HEK293T (cell line): ENCODE measurements at regions not wholly inside any gene's neighbourhood (a gene's known extent, or its start where the extent isn't known, plus 50 kb on each side); places are given as distances from the start of the nearest gene placed in this dataset.

Experiments used
- CTCF ChIA-PET: fragments of 350-600 bp; formaldehyde crosslinking; extraction: SDS; loops from one replicate; lab custom pipeline; 2021; ENCODE audit warnings: antibody characterized with exemption, inconsistent platforms; lab: Yijun Ruan, JAX
- POLR2A ChIA-PET: fragments of 350-600 bp; formaldehyde crosslinking; extraction: SDS; loops from one replicate; lab custom pipeline; 2020; ENCODE audit warnings: antibody characterized with exemption, inconsistent platforms; lab: Yijun Ruan, JAX
- DNase-seq: peaks from one replicate; pipeline ENCODE4 v3.0.0; 2012; ENCODE audit warnings: mixed read lengths; ENCODE audit errors: extremely low spot score
- ARNT ChIP-seq: fragments of 450-650 bp; IDR thresholded peaks from 2 replicates; pipeline ENCODE4 v1.6.1; 2017; ENCODE audit warnings: mild to moderate bottlenecking
- BHLHE40 ChIP-seq: fragments of 450-650 bp; IDR thresholded peaks from 2 replicates; pipeline ENCODE4 v1.6.1; 2016; ENCODE audit warnings: mild to moderate bottlenecking, moderate library complexity, borderline replicate concordance
- CTBP1 ChIP-seq: fragments of 450-650 bp; IDR thresholded peaks from 2 replicates; pipeline ENCODE4 v1.6.1; 2016; ENCODE audit warnings: borderline replicate concordance
- ELF4 ChIP-seq: fragments of 450-650 bp; IDR thresholded peaks from 2 replicates; pipeline ENCODE4 v1.6.1; 2017; ENCODE audit warnings: antibody characterized with exemption
- FOXA1 ChIP-seq: fragments of 450-650 bp; IDR thresholded peaks from 2 replicates; pipeline ENCODE4 v1.6.1; 2016; ENCODE audit warnings: mild to moderate bottlenecking
- FOXK2 ChIP-seq: fragments of 450-650 bp; IDR thresholded peaks from 2 replicates; pipeline ENCODE4 v1.6.1; 2016; ENCODE audit warnings: mild to moderate bottlenecking
- FOXM1 ChIP-seq: fragments of 450-650 bp; IDR thresholded peaks from 2 replicates; pipeline ENCODE4 v1.6.1; 2017; ENCODE audit warnings: mild to moderate bottlenecking, borderline replicate concordance
- HDGF ChIP-seq: fragments of 450-650 bp; IDR thresholded peaks from 2 replicates; pipeline ENCODE4 v1.6.1; 2017; ENCODE audit warnings: antibody characterized with exemption, borderline replicate concordance
- L3MBTL2 ChIP-seq: fragments of 450-650 bp; conservative IDR thresholded peaks from 2 replicates; pipeline ENCODE4 v1.6.1; 2016; ENCODE audit warnings: mild to moderate bottlenecking
- LEF1 ChIP-seq: fragments of 450-650 bp; IDR thresholded peaks from 2 replicates; pipeline ENCODE4 v1.6.1; 2017; ENCODE audit warnings: mild to moderate bottlenecking, borderline replicate concordance
- NFRKB ChIP-seq: fragments of 450-650 bp; IDR thresholded peaks from 2 replicates; pipeline ENCODE4 v1.6.1; 2016; ENCODE audit warnings: mild to moderate bottlenecking, moderate library complexity
- SP1 ChIP-seq: fragments of 450-650 bp; IDR thresholded peaks from 2 replicates; pipeline ENCODE4 v1.6.1; 2017
- SUZ12 ChIP-seq: fragments of 450-650 bp; IDR thresholded peaks from 2 replicates; pipeline ENCODE4 v1.6.1; 2016; ENCODE audit warnings: mild to moderate bottlenecking
- TARDBP ChIP-seq: fragments of 450-650 bp; IDR thresholded peaks from 2 replicates; pipeline ENCODE4 v1.6.1; 2016
- ZNF384 ChIP-seq: fragments of 450-650 bp; IDR thresholded peaks from 2 replicates; pipeline ENCODE4 v1.6.1; 2016
- TF ChIP-seq, protein P1 (sequence below): fragments of 450-650 bp; IDR thresholded peaks from 2 replicates; pipeline ENCODE4 v1.6.1; 2016

DNA sequence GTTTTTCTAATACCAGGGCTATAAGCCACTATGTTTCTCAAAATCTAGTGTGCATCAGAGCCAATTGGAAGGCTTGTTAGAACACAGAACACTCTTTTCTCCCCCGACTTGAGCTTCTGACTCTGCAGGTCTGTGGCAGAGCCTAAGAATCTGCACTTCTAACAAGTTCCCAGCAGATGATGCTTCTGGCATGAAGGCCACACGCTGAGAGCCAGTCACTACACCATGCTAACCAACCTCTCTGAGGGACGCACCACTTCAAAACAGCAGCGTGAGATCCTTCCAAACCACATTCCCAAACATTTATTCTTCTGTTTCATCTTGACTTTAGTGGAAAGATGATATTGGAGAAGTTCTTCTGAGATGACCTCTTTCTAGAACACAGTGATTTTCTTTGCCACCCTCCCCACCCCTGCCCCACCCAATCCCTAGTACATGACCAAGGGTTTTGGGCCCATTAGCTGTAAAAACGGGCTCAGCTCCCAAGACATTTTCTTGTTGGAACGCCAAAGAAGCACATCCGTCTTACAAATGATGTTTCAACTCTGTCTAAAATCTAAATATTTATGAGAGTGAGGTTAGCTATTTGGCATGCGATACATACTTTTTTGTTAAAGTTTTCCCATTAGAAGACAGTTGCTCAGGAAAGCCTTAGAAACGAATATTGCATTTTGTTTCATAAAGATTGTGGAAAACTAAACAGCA, 391.9 kb downstream of the TMEM182 start:
- ChIA-PET CTCF (no interaction called here), POLR2A (no interaction called here)
- TF ChIP-seq SP1 (no peak), ELF4 (no peak), NFRKB (no peak), CTBP1 (no peak), FOXA1 (no peak), SUZ12 (no peak), FOXM1 (no peak), FOXK2 (no peak), L3MBTL2 (no peak), TARDBP (no peak), ZNF384 (no peak), LEF1 (no peak), BHLHE40 (no peak), HDGF (no peak), ARNT (no peak)
- TF ChIP-seq, protein P1, sequence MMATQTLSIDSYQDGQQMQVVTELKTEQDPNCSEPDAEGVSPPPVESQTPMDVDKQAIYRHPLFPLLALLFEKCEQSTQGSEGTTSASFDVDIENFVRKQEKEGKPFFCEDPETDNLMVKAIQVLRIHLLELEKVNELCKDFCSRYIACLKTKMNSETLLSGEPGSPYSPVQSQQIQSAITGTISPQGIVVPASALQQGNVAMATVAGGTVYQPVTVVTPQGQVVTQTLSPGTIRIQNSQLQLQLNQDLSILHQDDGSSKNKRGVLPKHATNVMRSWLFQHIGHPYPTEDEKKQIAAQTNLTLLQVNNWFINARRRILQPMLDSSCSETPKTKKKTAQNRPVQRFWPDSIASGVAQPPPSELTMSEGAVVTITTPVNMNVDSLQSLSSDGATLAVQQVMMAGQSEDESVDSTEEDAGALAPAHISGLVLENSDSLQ: no peak
- DNase-seq: no peak

DNA sequence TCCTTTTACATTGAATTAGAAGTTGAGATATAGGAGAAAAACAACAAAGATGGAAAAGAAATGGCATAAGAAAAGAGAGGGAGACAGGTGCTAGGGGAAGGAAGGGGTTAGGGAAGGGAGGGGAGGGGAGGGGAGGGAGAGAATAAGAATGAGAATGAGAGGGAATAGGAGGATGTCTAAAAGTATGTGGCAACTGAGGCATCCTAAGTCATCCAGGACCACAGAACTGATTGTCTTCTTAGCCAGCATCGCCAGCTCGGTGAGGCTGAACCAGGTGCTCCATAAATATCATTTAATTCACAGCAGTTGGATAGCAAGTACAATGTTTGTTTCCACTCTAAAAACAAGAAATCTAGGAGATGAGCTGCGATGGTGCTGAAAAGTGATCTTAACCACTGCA, 393.5 kb downstream of the TMEM182 start:
- ChIA-PET POLR2A (no interaction called here), CTCF (no interaction called here)
- DNase-seq: no peak
- TF ChIP-seq HDGF (no peak), ZNF384 (no peak), CTBP1 (no peak), L3MBTL2 (no peak), FOXM1 (no peak), ARNT (no peak), ELF4 (no peak), SP1 (no peak), LEF1 (no peak), TARDBP (no peak), BHLHE40 (no peak), SUZ12 (no peak)

DNA sequence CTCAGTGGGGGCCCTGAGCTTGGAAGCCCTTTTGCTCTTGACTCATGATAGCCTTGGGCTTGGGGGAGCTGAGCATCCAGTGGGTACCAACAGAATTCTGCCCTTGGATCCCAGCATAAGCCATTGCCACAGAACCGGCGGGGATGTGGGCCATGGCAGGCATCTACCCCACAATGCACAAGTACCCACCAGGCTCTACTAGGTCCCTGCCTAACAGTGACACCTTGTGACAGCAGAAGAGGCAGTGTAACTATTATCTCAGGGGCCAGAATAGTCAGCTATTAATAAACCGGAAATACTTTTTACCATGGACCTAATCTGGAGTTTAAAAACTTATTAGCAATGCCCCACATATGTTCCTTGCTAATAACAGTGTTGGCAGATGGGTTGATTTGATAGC, 397.2 kb downstream of the TMEM182 start:
- DNase-seq: no peak
- TF ChIP-seq CTBP1 (no peak), FOXK2 (no peak), ARNT (no peak), FOXM1 (no peak), ELF4 (no peak), L3MBTL2 (no peak), LEF1 (no peak), HDGF (no peak), SP1 (no peak), SUZ12 (no peak), ZNF384 (no peak), NFRKB (no peak), TARDBP (no peak), BHLHE40 (no peak), FOXA1 (no peak)
- TF ChIP-seq, protein P1: no peak
- ChIA-PET CTCF (interaction anchor here (1.2 kb wide), 1 partner anchor 60 kb away, joined by 3 read pairs; no protein-coding TSS in a partner anchor), POLR2A (no interaction called here)

DNA sequence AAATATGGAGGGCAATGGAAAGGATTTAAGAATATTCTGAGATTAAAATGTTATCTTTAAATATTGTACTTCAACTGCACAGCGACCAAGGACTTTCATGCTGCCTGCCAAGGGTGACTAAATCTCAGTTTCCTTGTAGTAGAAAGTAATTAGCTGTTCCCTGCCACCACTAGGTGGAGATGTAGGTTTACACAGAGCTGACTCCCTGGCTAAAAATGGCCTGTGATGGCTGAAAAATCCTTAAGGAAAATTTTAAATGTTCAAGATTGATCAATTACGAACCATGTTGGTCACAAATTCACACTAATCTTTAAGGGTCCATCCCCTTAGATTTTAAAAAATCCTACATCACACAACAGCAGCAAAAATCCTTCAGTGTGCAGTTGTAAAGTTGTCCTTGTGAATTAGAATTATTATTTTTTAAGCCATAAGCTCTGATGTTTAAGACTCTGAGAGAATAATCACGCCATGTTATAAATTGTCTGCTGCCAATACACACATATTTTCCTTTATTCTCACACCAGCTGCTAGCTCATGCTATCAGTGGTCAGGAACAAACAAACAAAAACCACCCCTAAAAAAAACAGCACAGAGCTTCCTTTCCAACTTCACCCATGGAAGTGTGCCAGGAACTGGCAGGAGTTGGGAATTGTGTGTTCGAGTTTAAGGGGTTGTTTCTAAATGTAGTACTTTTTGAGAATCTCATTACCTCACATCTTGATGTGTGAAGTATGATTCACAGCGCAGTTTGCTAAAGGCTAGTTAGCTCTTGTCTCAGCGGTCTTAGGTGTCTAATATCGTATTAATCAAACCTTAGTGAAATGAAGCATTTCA, 399.8 kb downstream of the TMEM182 start:
- ChIA-PET POLR2A (no interaction called here), CTCF (interaction anchor here (0.6 to 1.7 kb wide), 13 partner anchors 9 to 1783 kb away, joined by 3 to 8 read pairs (median 4); no protein-coding TSS in a partner anchor)
- peak; percentile 58 for DNase-seq
- TF ChIP-seq NFRKB (no peak), SP1 (no peak), HDGF (no peak), FOXK2 (no peak), LEF1 (no peak), SUZ12 (no peak), CTBP1 (no peak), L3MBTL2 (no peak), ARNT (no peak), FOXM1 (no peak), TARDBP (no peak)
- TF ChIP-seq, protein P1: no peak

DNA sequence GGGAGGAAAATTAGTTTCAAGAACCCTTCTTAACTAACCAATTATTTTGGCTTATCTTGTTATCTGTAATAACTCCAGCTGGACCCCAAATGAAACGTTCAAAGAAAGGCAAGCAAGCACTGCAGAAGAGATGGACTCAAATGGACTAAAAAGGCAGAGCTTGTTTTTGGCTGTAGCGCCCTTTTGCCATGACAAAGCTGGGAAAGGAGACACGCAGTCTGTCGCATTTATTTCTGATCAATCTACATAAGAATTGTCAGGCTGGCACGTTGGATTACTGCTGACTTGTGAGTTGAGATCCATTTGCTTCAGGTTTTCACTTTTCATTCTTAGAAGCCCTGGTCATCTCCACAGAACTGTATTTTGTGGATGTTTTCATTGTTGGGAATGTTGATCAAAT, 402.9 kb downstream of the TMEM182 start:
- ChIA-PET CTCF (no interaction called here), POLR2A (no interaction called here)
- DNase-seq: no peak
- TF ChIP-seq NFRKB (no peak), L3MBTL2 (no peak), SP1 (no peak), FOXM1 (no peak), ARNT (no peak), ZNF384 (no peak), TARDBP (no peak), LEF1 (no peak), ELF4 (no peak), CTBP1 (no peak), BHLHE40 (no peak), HDGF (no peak), FOXA1 (no peak), SUZ12 (no peak), FOXK2 (no peak)
- TF ChIP-seq, protein P1: no peak
